ENCODE measurements at regions not wholly inside any gene's neighbourhood (a gene's known extent, or its start where the extent isn't known, plus 50 kb on each side); places are given as distances from the start of the nearest gene placed in this dataset.
"Not testable (repeated sequence)": the region's sequence is repeated elsewhere in the genome, so short reads cannot be mapped to it uniquely, and the experiment has no call there.

- in situ Hi-C loops (cut with HindIII; ENCODE audit: low sequenced_read_pairs) = not testable (repeated sequence)
Observed at GRCh38 chr1:220475608-220476007, 52.3 kb upstream of the MARK1 start.

GRCh38 chr1:220475141-220475540 lies 52.8 kb upstream of the MARK1 start:
- in situ Hi-C loops (cut with HindIII; ENCODE audit: low sequenced_read_pairs) = not testable (repeated sequence)

- in situ Hi-C loops (cut with HindIII; ENCODE audit: low sequenced_read_pairs) = loop anchor here (5.0 kb wide), 1 partner anchor 36 kb away; no protein-coding TSS in a partner anchor
Observed at GRCh38 chr1:220473440-220473839, 54.5 kb upstream of the MARK1 start.

GRCh38 chr1:220462752-220463151 lies 65.2 kb upstream of the MARK1 start:
- in situ Hi-C loops (cut with HindIII; ENCODE audit: low sequenced_read_pairs) = no loop called here

- in situ Hi-C loops (cut with HindIII; ENCODE audit: low sequenced_read_pairs) = no loop called here
Observed at GRCh38 chr1:220458936-220459335, 69.0 kb upstream of the MARK1 start.

GRCh38 chr1:220457957-220458609 lies 69.9 kb upstream of the MARK1 start:
- in situ Hi-C loops (cut with HindIII; ENCODE audit: low sequenced_read_pairs) = no loop called here

GRCh38 chr1:220455559-220455958 lies 72.4 kb upstream of the MARK1 start:
- in situ Hi-C loops (cut with HindIII; ENCODE audit: low sequenced_read_pairs) = no loop called here

GRCh38 chr1:220454155-220454777 lies 73.7 kb upstream of the MARK1 start:
- in situ Hi-C loops (cut with HindIII; ENCODE audit: low sequenced_read_pairs) = no loop called here

GRCh38 chr1:220453371-220453770 lies 74.6 kb upstream of the MARK1 start:
- in situ Hi-C loops (cut with HindIII; ENCODE audit: low sequenced_read_pairs) = no loop called here

- in situ Hi-C loops (cut with HindIII; ENCODE audit: low sequenced_read_pairs) = no loop called here
Observed at GRCh38 chr1:220451532-220451931, 76.4 kb upstream of the MARK1 start.

GRCh38 chr1:220450927-220451326 lies 77.0 kb upstream of the MARK1 start:
- in situ Hi-C loops (cut with HindIII; ENCODE audit: low sequenced_read_pairs) = no loop called here

- in situ Hi-C loops (cut with HindIII; ENCODE audit: low sequenced_read_pairs) = no loop called here
Observed at GRCh38 chr1:220448217-220448616, 79.7 kb upstream of the MARK1 start.

GRCh38 chr1:220444586-220444985 lies 83.3 kb upstream of the MARK1 start:
- in situ Hi-C loops (cut with HindIII; ENCODE audit: low sequenced_read_pairs) = not testable (repeated sequence)

- in situ Hi-C loops (cut with HindIII; ENCODE audit: low sequenced_read_pairs) = no loop called here
Observed at GRCh38 chr1:220441211-220441610, 86.7 kb upstream of the MARK1 start.

GRCh38 chr1:220438741-220439140 lies 89.2 kb upstream of the MARK1 start:
- in situ Hi-C loops (cut with HindIII; ENCODE audit: low sequenced_read_pairs) = loop anchor here (5.0 kb wide), 1 partner anchor 34 kb away; no protein-coding TSS in a partner anchor

GRCh38 chr1:220432408-220432807 lies 95.5 kb upstream of the MARK1 start:
- in situ Hi-C loops (cut with HindIII; ENCODE audit: low sequenced_read_pairs) = no loop called here

GRCh38 chr1:220431554-220432239 lies 96.2 kb upstream of the MARK1 start:
- in situ Hi-C loops (cut with HindIII; ENCODE audit: low sequenced_read_pairs) = no loop called here

- in situ Hi-C loops (cut with HindIII; ENCODE audit: low sequenced_read_pairs) = no loop called here
Observed at GRCh38 chr1:220430586-220430985, 97.3 kb upstream of the MARK1 start.

GRCh38 chr1:220430059-220430458 lies 97.9 kb upstream of the MARK1 start:
- in situ Hi-C loops (cut with HindIII; ENCODE audit: low sequenced_read_pairs) = no loop called here

GRCh38 chr1:220426989-220427388 lies 100.9 kb upstream of the MARK1 start:
- in situ Hi-C loops (cut with HindIII; ENCODE audit: low sequenced_read_pairs) = no loop called here

GRCh38 chr1:220425852-220426251 lies 102.1 kb upstream of the MARK1 start:
- in situ Hi-C loops (cut with HindIII; ENCODE audit: low sequenced_read_pairs) = no loop called here

- in situ Hi-C loops (cut with HindIII; ENCODE audit: low sequenced_read_pairs) = no loop called here
Observed at GRCh38 chr1:220421508-220421907, 106.4 kb upstream of the MARK1 start.
